GM06990 (cell line): ENCODE measurements at regions not wholly inside any gene's neighbourhood (a gene's known extent, or its start where the extent isn't known, plus 50 kb on each side); places are given as distances from the start of the nearest gene placed in this dataset.

Experiments used
- DNase-seq: peaks from one replicate; pipeline ENCODE4 v3.0.0-alpha.2; 2011; ENCODE audit not compliant: insufficient read length; ENCODE audit errors: extremely low read depth
- H3K27me3 ChIP-seq: replicated peaks from 2 replicates; pipeline ENCODE4 v1.6.0; 2011; ENCODE audit warnings: low read length; ENCODE audit not compliant: control insufficient read depth, insufficient read depth
- H3K36me3 ChIP-seq: 2 replicates; pipeline ENCODE4 v1.5.1; 2011; ENCODE audit warnings: low read length; ENCODE audit not compliant: control insufficient read depth, insufficient read depth
- H3K4me3 ChIP-seq: replicated peaks from 2 replicates; pipeline ENCODE4 v1.5.1; 2011; ENCODE audit warnings: low read depth, mild to moderate bottlenecking, control low read depth, low read length
- TF ChIP-seq, protein P1 (sequence below): IDR thresholded peaks from 2 replicates; pipeline ENCODE4 v1.5.1; 2011; ENCODE audit warnings: low read length, control low read depth, mild to moderate bottlenecking, inconsistent platforms; ENCODE audit not compliant: insufficient read depth, poor library complexity, severe bottlenecking

- TF ChIP-seq, protein P1, sequence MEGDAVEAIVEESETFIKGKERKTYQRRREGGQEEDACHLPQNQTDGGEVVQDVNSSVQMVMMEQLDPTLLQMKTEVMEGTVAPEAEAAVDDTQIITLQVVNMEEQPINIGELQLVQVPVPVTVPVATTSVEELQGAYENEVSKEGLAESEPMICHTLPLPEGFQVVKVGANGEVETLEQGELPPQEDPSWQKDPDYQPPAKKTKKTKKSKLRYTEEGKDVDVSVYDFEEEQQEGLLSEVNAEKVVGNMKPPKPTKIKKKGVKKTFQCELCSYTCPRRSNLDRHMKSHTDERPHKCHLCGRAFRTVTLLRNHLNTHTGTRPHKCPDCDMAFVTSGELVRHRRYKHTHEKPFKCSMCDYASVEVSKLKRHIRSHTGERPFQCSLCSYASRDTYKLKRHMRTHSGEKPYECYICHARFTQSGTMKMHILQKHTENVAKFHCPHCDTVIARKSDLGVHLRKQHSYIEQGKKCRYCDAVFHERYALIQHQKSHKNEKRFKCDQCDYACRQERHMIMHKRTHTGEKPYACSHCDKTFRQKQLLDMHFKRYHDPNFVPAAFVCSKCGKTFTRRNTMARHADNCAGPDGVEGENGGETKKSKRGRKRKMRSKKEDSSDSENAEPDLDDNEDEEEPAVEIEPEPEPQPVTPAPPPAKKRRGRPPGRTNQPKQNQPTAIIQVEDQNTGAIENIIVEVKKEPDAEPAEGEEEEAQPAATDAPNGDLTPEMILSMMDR = no peak
- H3K36me3 ChIP-seq = no peaks in the 10 kb centered on the region
- H3K27me3 ChIP-seq = no peaks in the 10 kb centered on the region
- DNase-seq = no peak
- no peak overlapping the region for H3K4me3 ChIP-seq
Observed at GRCh38 chr7:41193738-41194282, 509.1 kb downstream of the INHBA start.

- H3K27me3 ChIP-seq = no peaks in the 10 kb centered on the region
- TF ChIP-seq, protein P1 = no peak
- DNase-seq = no peak
- H3K36me3 ChIP-seq = no peaks in the 10 kb centered on the region
- H3K4me3 ChIP-seq = no peak overlapping the region
Observed at GRCh38 chr7:41190581-41190980, 512.3 kb downstream of the INHBA start.

GRCh38 chr7:41189866-41190265, 513.0 kb downstream of the INHBA start:
- TF ChIP-seq, protein P1 = no peak
- Histone ChIP-seq H3K36me3 (no peaks in the 10 kb centered on the region), H3K4me3 (no peak overlapping the region), H3K27me3 (no peaks in the 10 kb centered on the region)
- DNase-seq = no peak

- TF ChIP-seq, protein P1 = no peak
- no peak for DNase-seq
Observed at GRCh38 chr7:41188163-41189130, 514.4 kb downstream of the INHBA start.

GRCh38 chr7:41187322-41187721, 515.6 kb downstream of the INHBA start:
- no peaks in the 10 kb centered on the region for H3K27me3 ChIP-seq
- TF ChIP-seq, protein P1 = no peak
- no peak overlapping the region for H3K4me3 ChIP-seq
- DNase-seq = no peak
- no peaks in the 10 kb centered on the region for H3K36me3 ChIP-seq

More at GRCh38 chr7:41188163-41189130, 514.4 kb downstream of the INHBA start:
- no peaks in the 10 kb centered on the region for H3K36me3 ChIP-seq
- no peaks in the 10 kb centered on the region for H3K27me3 ChIP-seq
- no peak overlapping the region for H3K4me3 ChIP-seq
